ENCODE measurements at regions not wholly inside any gene's neighbourhood (a gene's known extent, or its start where the extent isn't known, plus 50 kb on each side); places are given as distances from the start of the nearest gene placed in this dataset.

DNA sequence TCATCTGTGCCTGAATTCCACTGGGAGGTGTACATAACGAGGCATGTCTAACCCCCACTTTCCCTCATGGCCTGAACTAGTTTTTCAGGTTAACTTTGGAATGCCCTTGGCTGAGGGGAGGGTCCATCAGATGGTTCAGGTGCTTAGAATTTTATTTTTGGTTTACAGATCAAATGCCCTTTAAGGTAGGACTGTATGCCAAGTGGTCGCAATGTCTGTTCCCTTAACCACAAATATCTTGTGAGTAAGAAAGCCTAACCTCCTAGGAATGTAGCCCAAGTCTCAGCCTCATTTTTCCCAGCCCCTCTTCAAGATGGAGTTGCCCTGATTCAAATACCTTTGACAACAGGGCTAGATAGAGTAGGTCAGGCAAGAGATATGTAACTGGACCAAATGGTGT lies 78.4 kb downstream of the RNASET2 start:
- no peak for DNase-seq (ENCODE audit: extremely low read depth, low read depth)
- TF ChIP-seq, protein P1, sequence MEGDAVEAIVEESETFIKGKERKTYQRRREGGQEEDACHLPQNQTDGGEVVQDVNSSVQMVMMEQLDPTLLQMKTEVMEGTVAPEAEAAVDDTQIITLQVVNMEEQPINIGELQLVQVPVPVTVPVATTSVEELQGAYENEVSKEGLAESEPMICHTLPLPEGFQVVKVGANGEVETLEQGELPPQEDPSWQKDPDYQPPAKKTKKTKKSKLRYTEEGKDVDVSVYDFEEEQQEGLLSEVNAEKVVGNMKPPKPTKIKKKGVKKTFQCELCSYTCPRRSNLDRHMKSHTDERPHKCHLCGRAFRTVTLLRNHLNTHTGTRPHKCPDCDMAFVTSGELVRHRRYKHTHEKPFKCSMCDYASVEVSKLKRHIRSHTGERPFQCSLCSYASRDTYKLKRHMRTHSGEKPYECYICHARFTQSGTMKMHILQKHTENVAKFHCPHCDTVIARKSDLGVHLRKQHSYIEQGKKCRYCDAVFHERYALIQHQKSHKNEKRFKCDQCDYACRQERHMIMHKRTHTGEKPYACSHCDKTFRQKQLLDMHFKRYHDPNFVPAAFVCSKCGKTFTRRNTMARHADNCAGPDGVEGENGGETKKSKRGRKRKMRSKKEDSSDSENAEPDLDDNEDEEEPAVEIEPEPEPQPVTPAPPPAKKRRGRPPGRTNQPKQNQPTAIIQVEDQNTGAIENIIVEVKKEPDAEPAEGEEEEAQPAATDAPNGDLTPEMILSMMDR (IDR thresholded peaks at IDR 0.05; ENCODE audit: low read depth, low read length): no peak

DNA sequence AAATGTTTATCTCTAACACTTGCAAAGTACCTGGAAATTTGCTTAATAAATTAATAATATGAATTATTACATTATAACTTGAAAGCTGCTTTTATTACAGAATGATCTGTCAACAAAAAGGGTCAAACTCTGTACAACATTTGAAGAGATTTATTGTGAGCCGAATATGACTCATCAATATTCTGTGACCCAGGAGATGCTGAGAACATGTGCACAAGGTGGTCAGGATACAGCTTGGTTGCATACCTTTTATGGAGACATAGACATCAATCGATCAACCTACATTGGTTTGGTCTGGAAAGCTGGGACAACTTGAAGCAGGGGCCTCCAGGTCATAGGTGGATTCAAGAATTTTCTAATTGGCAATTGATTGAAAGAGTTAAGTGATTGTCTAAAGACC lies 79.0 kb downstream of the RNASET2 start:
- TF ChIP-seq, protein P1 (IDR thresholded peaks at IDR 0.05; ENCODE audit: low read depth, low read length): no peak
- DNase-seq (ENCODE audit: extremely low read depth, low read depth): no peak

DNA sequence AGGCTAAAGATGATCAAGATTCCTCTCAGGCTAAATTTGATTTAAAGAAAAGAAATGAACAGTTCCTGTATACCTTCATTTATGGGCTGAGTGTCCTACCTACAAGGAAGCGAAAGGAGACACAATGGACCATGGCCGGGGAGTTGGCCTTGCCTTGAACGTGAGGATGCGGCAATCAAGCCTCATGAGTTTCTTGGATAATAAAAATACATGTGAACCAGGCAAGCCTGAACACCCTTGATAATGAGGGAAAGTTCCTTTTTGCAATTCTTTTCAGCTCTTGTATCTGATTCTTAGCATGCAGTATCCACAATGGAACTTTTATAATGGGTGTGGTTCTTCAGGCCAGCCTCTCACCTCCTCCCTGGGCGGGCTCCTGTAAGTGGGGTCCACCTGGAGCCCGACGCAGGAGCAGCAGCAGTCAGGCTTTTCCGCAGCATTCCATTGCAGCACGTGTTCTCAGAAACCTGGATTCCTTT lies 83.8 kb downstream of the RNASET2 start:
- TF ChIP-seq, protein P1 (IDR thresholded peaks at IDR 0.05; ENCODE audit: low read depth, low read length): no peak
- DNase-seq (ENCODE audit: extremely low read depth, low read depth): no peak

DNA sequence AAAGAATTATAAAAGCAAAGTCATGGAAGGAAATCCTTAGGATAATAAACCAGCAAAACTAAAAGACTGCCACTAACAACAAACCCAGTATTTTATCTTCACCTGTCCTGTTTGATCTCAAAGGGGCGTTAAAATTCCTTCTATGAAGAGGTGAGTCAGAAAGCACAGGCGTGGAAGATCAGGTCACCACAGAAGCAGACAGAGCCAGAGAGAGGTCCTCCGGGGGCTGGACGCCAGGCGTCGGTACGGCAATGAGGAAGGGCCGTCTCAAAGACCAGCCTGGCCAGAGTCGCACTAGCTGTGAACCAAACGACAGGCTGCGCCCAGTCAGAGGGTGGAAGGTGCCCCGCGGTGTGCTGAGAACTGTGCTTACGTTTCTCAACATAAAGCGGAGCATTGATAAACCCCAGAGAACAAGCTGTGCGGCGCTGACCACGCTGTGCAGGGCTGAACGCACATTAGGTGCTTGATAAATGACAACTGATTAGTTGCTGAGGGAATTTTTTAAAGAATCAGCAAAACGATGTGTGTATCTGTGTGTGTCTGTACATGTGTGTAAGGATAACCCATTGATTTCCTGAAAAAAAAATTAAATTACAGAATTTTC lies 85.6 kb downstream of the RNASET2 start:
- TF ChIP-seq, protein P1 (IDR thresholded peaks at IDR 0.05; ENCODE audit: low read depth, low read length): no peak
- DNase-seq (ENCODE audit: extremely low read depth, low read depth): no peak

DNA sequence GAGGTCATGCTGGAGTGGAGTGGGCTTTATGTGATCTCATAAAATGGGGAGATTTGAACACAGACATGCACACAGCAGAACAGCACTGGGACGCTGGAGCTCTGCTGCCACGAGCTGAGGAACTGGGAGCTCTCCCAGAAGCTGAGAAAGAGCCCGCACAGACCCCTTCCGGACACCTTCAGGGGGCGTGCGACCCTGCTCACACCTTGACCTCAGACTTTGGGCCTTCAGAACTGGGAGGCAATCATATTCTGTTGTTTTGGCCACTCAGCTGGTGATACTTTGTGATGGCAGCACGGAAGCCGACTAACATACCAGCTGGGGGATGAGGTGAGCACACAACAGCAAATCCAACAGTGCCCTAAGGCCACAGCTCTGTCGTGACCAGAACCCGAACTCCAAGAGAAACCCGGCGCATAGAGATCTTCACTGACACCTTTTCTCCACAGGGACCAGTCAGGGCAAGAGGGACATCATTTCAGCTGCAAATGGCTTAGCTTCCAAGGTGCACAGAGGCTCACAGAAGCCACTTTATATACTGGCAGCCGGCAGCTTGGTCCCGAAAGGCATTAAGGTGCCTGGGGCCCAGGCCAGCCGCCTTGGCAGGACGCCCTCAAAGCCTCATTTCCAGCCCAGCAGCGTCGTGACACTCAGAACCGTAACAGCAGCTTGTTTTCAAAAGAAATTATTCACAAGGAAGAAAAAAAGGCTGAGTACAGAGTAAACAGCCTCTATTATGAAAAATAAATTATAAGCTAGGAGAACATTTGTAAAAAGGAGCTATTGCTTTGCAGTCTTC lies 89.3 kb downstream of the RNASET2 start:
- no peak for DNase-seq (ENCODE audit: extremely low read depth, low read depth)
- TF ChIP-seq, protein P1 (IDR thresholded peaks at IDR 0.05; ENCODE audit: low read depth, low read length): no peak

DNA sequence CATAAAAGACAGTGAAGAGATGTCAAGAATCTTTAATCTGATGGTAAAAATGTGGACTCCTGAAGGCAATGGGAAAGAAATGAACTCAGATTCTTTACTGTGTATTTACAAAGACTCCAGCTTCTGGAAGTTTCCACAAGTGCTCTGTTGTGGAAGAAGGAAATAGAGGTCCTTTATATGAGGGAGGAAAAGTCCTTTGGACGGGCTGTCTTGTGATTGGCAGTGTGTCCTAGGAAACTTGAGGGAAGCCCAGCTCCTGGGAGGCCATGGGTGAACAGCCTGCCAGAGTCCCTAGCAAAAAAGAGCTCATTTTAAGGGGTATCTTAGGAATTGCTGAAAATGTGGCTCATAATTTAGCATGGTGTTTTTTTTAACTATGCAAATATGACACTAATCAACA lies 92.0 kb downstream of the RNASET2 start:
- TF ChIP-seq, protein P1 (IDR thresholded peaks at IDR 0.05; ENCODE audit: low read depth, low read length): no peak
- no peak for DNase-seq (ENCODE audit: extremely low read depth, low read depth)

DNA sequence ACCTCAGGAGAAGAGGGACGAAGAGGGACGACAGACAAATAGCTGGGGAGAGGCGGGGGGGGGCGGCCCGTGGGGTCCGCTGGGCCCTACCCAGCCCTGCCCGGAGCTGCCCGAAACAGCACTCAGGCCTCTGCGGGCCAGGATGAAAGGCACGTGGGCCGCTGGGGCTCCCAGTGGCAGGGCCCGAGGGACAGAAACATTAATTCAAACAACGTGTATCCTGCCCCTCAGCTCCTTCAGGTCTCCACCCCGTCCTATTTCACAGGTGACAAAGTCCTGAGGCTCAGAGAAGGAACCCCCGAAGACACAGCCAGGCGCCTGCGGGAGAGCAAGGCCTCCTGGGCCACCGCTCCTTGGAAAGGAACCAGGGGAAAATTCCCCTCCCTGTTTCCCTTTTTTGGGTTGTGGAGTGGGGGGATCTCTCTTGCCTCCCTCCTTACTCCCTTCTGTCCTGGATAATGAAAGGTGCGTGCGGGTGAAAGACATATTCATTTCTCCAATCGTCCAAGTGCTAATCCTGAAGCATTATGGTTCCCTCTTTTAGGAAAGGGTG lies 93.3 kb downstream of the RNASET2 start:
- TF ChIP-seq, protein P1 (IDR thresholded peaks at IDR 0.05; ENCODE audit: low read depth, low read length): no peak

More for the DNA sequence above, 93.3 kb downstream of the RNASET2 start:
- DNase-seq (ENCODE audit: extremely low read depth, low read depth): no peak
